CD14-positive monocyte (primary cell): ENCODE measurements at regions not wholly inside any gene's neighbourhood (a gene's known extent, or its start where the extent isn't known, plus 50 kb on each side); places are given as distances from the start of the nearest gene placed in this dataset.

Experiments
- DNase-seq, 3 donors: peaks; one replicate each; pipeline ENCODE4 v3.0.0-alpha.2; 2011 to 2022
- H2AFZ ChIP-seq: 2 replicates; pipeline ENCODE4 v1.6.0; 2012; ENCODE audit warnings: mild to moderate bottlenecking, low read depth, low read length, inconsistent platforms; ENCODE audit not compliant: insufficient read depth, poor library complexity, severe bottlenecking
- H3K27ac ChIP-seq, 2 donors: 1 replicate in 1 of 2; 2 replicates in 1 of 2; pipeline ENCODE4 v1.5.1; 2012 to 2013; ENCODE audit warnings: low read length in 2 of 2, control low read depth in 1 of 2, inconsistent platforms in 1 of 2, low read depth in 1 of 2, mild to moderate bottlenecking in 1 of 2
- H3K27me3 ChIP-seq, 2 donors: one replicate each; pipeline versions ENCODE4 v1.6.0 to v1.6.1; 2011 to 2013; ENCODE audit warnings: low read length in 2 of 2; ENCODE audit not compliant: control insufficient read depth in 2 of 2, insufficient read depth in 2 of 2
- H3K36me3 ChIP-seq, 2 donors: replicated peaks in 1 of 2; 1 replicate in 1 of 2; 2 replicates in 1 of 2; pipeline versions ENCODE4 v1.5.1 to v1.6.1; 2012 to 2013; ENCODE audit warnings: low read length in 2 of 2, control low read depth in 1 of 2, inconsistent platforms in 1 of 2, mild to moderate bottlenecking in 1 of 2; ENCODE audit not compliant: insufficient read depth in 2 of 2, control insufficient read depth in 1 of 2
- H3K4me1 ChIP-seq, 2 donors: 1 replicate in 1 of 2; 2 replicates in 1 of 2; pipeline versions ENCODE4 v1.5.1 to v1.6.1; 2012 to 2013; ENCODE audit warnings: low read length in 2 of 2, control low read depth in 1 of 2, inconsistent platforms in 1 of 2, mild to moderate bottlenecking in 1 of 2, moderate library complexity in 1 of 2; ENCODE audit not compliant: insufficient read depth in 2 of 2, control insufficient read depth in 1 of 2
- H3K4me2 ChIP-seq: replicated peaks from 2 replicates; pipeline ENCODE3; 2012; ENCODE audit warnings: low read length, moderate library complexity, mild to moderate bottlenecking; ENCODE audit not compliant: poor library complexity, severe bottlenecking; ENCODE audit errors: extremely low read depth
- H3K4me3 ChIP-seq, 3 experiments: fragments of 200-600 bp in 1 of 3; sonication (generic) in 1 of 3; replicated peaks in 1 of 3; 1 replicate in 2 of 3; 2 replicates in 1 of 3; pipeline ENCODE4 v1.5.1; 2011 to 2013; ENCODE audit warnings: low read length in 3 of 3, mild to moderate bottlenecking in 3 of 3, control low read depth in 2 of 3, low read depth in 2 of 3, inconsistent platforms in 1 of 3, moderate library complexity in 1 of 3
- H3K79me2 ChIP-seq: 2 replicates; pipeline ENCODE4 v1.6.0; 2012; ENCODE audit warnings: mild to moderate bottlenecking, control low read depth, inconsistent platforms, low read length, moderate library complexity; ENCODE audit not compliant: insufficient read depth
- H3K9ac ChIP-seq: 2 replicates; pipeline ENCODE4 v1.6.0; 2017; ENCODE audit warnings: low read length, mild to moderate bottlenecking; ENCODE audit not compliant: insufficient read depth, poor library complexity, severe bottlenecking
- H3K9me3 ChIP-seq, 2 donors: replicated peaks in 1 of 2; 1 replicate in 1 of 2; 2 replicates in 1 of 2; pipeline versions ENCODE4 v1.5.1 to v1.6.1; 2012 to 2013; ENCODE audit warnings: low read length in 2 of 2, control low read depth in 1 of 2; ENCODE audit not compliant: control insufficient read depth in 1 of 2, insufficient read depth in 1 of 2
- H4K20me1 ChIP-seq: 2 replicates; pipeline ENCODE4 v1.6.0; 2012; ENCODE audit warnings: mild to moderate bottlenecking, low read length, control low read depth, moderate library complexity; ENCODE audit not compliant: insufficient read depth
- H3K27ac Mint-ChIP-seq, 7 donors: one replicate each; pipeline ENCODE4 v1.8.0; 2020; ENCODE audit warnings: mild to moderate bottlenecking in 7 of 7, mixed read lengths in 7 of 7, moderate library complexity in 6 of 7, inconsistent platforms in 2 of 7
- H3K27me3 Mint-ChIP-seq, 3 donors: one replicate each; pipeline ENCODE4 v1.8.0; 2021 to 2022; ENCODE audit warnings: low read depth in 3 of 3, mild to moderate bottlenecking in 3 of 3, mixed read lengths in 3 of 3, moderate library complexity in 3 of 3, inconsistent platforms in 1 of 3
- H3K36me3 Mint-ChIP-seq, 2 donors: one replicate each; pipeline ENCODE4 v1.8.0; 2020; ENCODE audit warnings: mixed read lengths in 2 of 2, inconsistent platforms in 1 of 2, mild to moderate bottlenecking in 1 of 2
- H3K4me1 Mint-ChIP-seq: one replicate; pipeline ENCODE4 v1.8.0; 2020; ENCODE audit warnings: mild to moderate bottlenecking, mixed read lengths
- H3K4me3 Mint-ChIP-seq, 2 donors: one replicate each; pipeline ENCODE4 v1.8.0; 2020; ENCODE audit warnings: mild to moderate bottlenecking in 2 of 2, mixed read lengths in 2 of 2, moderate library complexity in 1 of 2
- H3K9me3 Mint-ChIP-seq, 7 donors: one replicate each; pipeline ENCODE4 v1.8.0; 2020 to 2022; ENCODE audit warnings: mixed read lengths in 7 of 7, mild to moderate bottlenecking in 6 of 7, moderate library complexity in 6 of 7, inconsistent platforms in 2 of 7
- CTCF ChIP-seq: fragments of 200-600 bp; IDR thresholded peaks from one replicate; pipeline ENCODE4 v1.8.0; 2022; ENCODE audit warnings: antibody characterized with exemption, mild to moderate bottlenecking
- WGBS: methylation state at CpG from one replicate; pipeline ENCODE4 v1.1.5; 2013; ENCODE audit warnings: missing lambda C conversion rate; ENCODE audit not compliant: insufficient coverage; 5-methylcytosine and 5-hydroxymethylcytosine counted together
- intact Hi-C, 2 donors: fragments of 100-400 bp; cut with micrococcal nuclease; formaldehyde crosslinking; loops; one replicate each; pipeline versions ENCODE4 v1.15.0 to v1.15.1; 2023

- H3K36me3 ChIP-seq: no peaks in the 10 kb centered on the region
- H3K27ac ChIP-seq: no peak overlapping the region
- no peak for TF ChIP-seq CTCF
- Mint-ChIP-seq H3K4me3 (no peak overlapping the region), H3K27me3 (no peaks in the 10 kb centered on the region), H3K9me3 (peaks cover 0 to 11% (median 3%) of the 10 kb centered on the region in 7 donors), H3K36me3 (no peaks in the 10 kb centered on the region), H3K27ac (no peak overlapping the region), H3K4me1 (no peaks in the 10 kb centered on the region)
- H3K9ac ChIP-seq: no peak overlapping the region
- no peaks in the 10 kb centered on the region for H4K20me1 ChIP-seq
- no peak overlapping the region for H3K4me2 ChIP-seq
- DNase-seq: no peak
- peaks cover 0 to 15% of the 10 kb centered on the region in 2 donors for H3K9me3 ChIP-seq
- no peaks in the 10 kb centered on the region for H3K4me1 ChIP-seq
- intact Hi-C loops: no loop called here
- no peaks in the 10 kb centered on the region for H3K27me3 ChIP-seq
- no peak overlapping the region for H3K4me3 ChIP-seq
- H2AFZ ChIP-seq: no peak overlapping the region
- H3K79me2 ChIP-seq: no peaks in the 10 kb centered on the region
Measured at GRCh38 chr3:180321534-180321933, 280.4 kb upstream of the TTC14 start.

- WGBS: 100% methylated on average over 4 of the region's 12 CpGs
- H2AFZ ChIP-seq: no peak overlapping the region
- H3K36me3 ChIP-seq: no peaks in the 10 kb centered on the region
- H3K4me1 Mint-ChIP-seq: no peaks in the 10 kb centered on the region
- no peaks in the 10 kb centered on the region for H3K79me2 ChIP-seq
- H3K9me3 ChIP-seq: peaks cover 0 to 15% of the 10 kb centered on the region in 2 donors
- no peak for DNase-seq
- no peaks in the 10 kb centered on the region for H3K36me3 Mint-ChIP-seq
- no peaks in the 10 kb centered on the region for H4K20me1 ChIP-seq
- H3K4me3 Mint-ChIP-seq: no peak overlapping the region
- no peak overlapping the region for H3K9ac ChIP-seq
- no peak overlapping the region for H3K27ac ChIP-seq
- H3K27me3 ChIP-seq: no peaks in the 10 kb centered on the region
- intact Hi-C loops: no loop called here
- H3K27ac Mint-ChIP-seq: no peak overlapping the region
- no peak overlapping the region for H3K4me3 ChIP-seq
- no peaks in the 10 kb centered on the region for H3K27me3 Mint-ChIP-seq
- H3K4me2 ChIP-seq: no peak overlapping the region
- peaks cover 0 to 15% (median 4%) of the 10 kb centered on the region in 7 donors for H3K9me3 Mint-ChIP-seq
- TF ChIP-seq CTCF: no peak
- no peaks in the 10 kb centered on the region for H3K4me1 ChIP-seq
Measured at GRCh38 chr3:180322829-180323228, 279.1 kb upstream of the TTC14 start.
